ELF-1 (cell line): ENCODE measurements at regions not wholly inside any gene's neighbourhood (a gene's known extent, or its start where the extent isn't known, plus 50 kb on each side); places are given as distances from the start of the nearest gene placed in this dataset.

Experiments
- DNase-seq: peaks from one replicate; pipeline ENCODE4 v3.0.0-alpha.2; 2016; ENCODE audit warnings: low read depth, low spot score

GRCh38 chr3:13210221-13210975 is 137.2 kb upstream of the IQSEC1 start:
- DNase-seq: no peak

- no peak for DNase-seq
Observed at GRCh38 chr3:13209634-13209997, 136.4 kb upstream of the IQSEC1 start.

GRCh38 chr3:13208706-13209633 is 135.7 kb upstream of the IQSEC1 start:
- no peak for DNase-seq

- no peak for DNase-seq
Observed at GRCh38 chr3:13207975-13208705, 134.9 kb upstream of the IQSEC1 start.

- DNase-seq: no peak
Observed at GRCh38 chr3:13207578-13207922, 134.3 kb upstream of the IQSEC1 start.

GRCh38 chr3:13206799-13207577 is 133.8 kb upstream of the IQSEC1 start:
- no peak for DNase-seq

GRCh38 chr3:13205567-13206143 is 132.4 kb upstream of the IQSEC1 start:
- DNase-seq: no peak

GRCh38 chr3:13204177-13204581 is 130.9 kb upstream of the IQSEC1 start:
- no peak for DNase-seq

GRCh38 chr3:13203398-13204176 is 130.4 kb upstream of the IQSEC1 start:
- no peak for DNase-seq

- no peak for DNase-seq
Observed at GRCh38 chr3:13202744-13203397, 129.6 kb upstream of the IQSEC1 start.

GRCh38 chr3:13201851-13202250 is 128.6 kb upstream of the IQSEC1 start:
- no peak for DNase-seq

GRCh38 chr3:13200946-13201345 is 127.7 kb upstream of the IQSEC1 start:
- DNase-seq: peak; percentile 57

GRCh38 chr3:13200465-13200864 is 127.2 kb upstream of the IQSEC1 start:
- DNase-seq: no peak

GRCh38 chr3:13199899-13200451 is 126.7 kb upstream of the IQSEC1 start:
- no peak for DNase-seq

- no peak for DNase-seq
Observed at GRCh38 chr3:13199006-13199776, 126.0 kb upstream of the IQSEC1 start.

GRCh38 chr3:13198264-13198879 is 125.1 kb upstream of the IQSEC1 start:
- DNase-seq: no peak

- no peak for DNase-seq
Observed at GRCh38 chr3:13197795-13198194, 124.6 kb upstream of the IQSEC1 start.

- no peak for DNase-seq
Observed at GRCh38 chr3:13197281-13197680, 124.1 kb upstream of the IQSEC1 start.
